Right lobe of liver (tissue), 4 donors: ENCODE measurements at regions not wholly inside any gene's neighbourhood (a gene's known extent, or its start where the extent isn't known, plus 50 kb on each side); places are given as distances from the start of the nearest gene placed in this dataset.

Experiments
- POLR2A ChIP-seq: fragments of 450-650 bp; IDR thresholded peaks from one replicate; pipeline ENCODE4 v1.6.1; 2017; ENCODE audit warnings: antibody characterized with exemption, mild to moderate bottlenecking
- TF ChIP-seq, protein P1 (sequence below), 4 donors: fragments of 200-600 bp in 3 of 4; fragments of 450-650 bp in 1 of 4; IDR thresholded peaks; one replicate each; pipeline versions ENCODE4 v1.5.1 to v1.8.0; 2016 to 2022; ENCODE audit warnings: antibody characterized with exemption in 4 of 4, mild to moderate bottlenecking in 2 of 4
- donor health status: DM: no; HTN: no; CAD: no.
- donor health status: DM: no; HTN: no; CAD: no.
- donor health status: DM: no; HTN: yes; CAD: no.

DNA sequence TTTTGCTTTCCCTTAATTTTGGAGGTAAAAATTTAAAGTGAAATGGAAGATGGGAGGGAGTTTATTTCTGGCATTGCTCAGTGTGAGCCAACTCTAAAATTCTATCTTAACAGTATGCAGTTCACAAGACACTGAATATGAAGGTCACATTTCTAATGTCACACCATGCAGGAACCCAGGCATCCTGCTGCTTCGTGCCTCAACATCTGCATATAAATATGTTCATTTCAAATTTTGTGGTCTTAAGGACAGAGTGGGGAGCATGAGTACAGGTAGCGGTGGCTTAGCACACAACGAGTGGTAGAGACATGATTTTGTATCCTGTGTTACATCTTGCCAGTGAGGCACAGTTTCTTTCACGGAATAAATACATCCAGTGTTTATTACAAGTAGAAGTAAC is 102.4 kb downstream of the ARL4C start:
- TF ChIP-seq, protein P1, sequence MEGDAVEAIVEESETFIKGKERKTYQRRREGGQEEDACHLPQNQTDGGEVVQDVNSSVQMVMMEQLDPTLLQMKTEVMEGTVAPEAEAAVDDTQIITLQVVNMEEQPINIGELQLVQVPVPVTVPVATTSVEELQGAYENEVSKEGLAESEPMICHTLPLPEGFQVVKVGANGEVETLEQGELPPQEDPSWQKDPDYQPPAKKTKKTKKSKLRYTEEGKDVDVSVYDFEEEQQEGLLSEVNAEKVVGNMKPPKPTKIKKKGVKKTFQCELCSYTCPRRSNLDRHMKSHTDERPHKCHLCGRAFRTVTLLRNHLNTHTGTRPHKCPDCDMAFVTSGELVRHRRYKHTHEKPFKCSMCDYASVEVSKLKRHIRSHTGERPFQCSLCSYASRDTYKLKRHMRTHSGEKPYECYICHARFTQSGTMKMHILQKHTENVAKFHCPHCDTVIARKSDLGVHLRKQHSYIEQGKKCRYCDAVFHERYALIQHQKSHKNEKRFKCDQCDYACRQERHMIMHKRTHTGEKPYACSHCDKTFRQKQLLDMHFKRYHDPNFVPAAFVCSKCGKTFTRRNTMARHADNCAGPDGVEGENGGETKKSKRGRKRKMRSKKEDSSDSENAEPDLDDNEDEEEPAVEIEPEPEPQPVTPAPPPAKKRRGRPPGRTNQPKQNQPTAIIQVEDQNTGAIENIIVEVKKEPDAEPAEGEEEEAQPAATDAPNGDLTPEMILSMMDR (IDR thresholded peaks at IDR 0.05): no peak
- no peak for TF ChIP-seq POLR2A
